H9 (cell line): ENCODE measurements at regions not wholly inside any gene's neighbourhood (a gene's known extent, or its start where the extent isn't known, plus 50 kb on each side); places are given as distances from the start of the nearest gene placed in this dataset.

Experiments used
- DNase-seq: peaks from one replicate; pipeline ENCODE4 v3.0.0-alpha.2; 2017
- H2AFZ ChIP-seq: one replicate; pipeline ENCODE4 v1.6.1; 2013; ENCODE audit warnings: mild to moderate bottlenecking, low read length, control low read depth, moderate library complexity
- H2AK5ac ChIP-seq: 2 replicates; pipeline ENCODE4 v1.6.1; 2013; ENCODE audit warnings: low read length, control low read depth, mixed read lengths; ENCODE audit not compliant: insufficient read length
- H2BK120ac ChIP-seq: one replicate; pipeline ENCODE4 v1.6.1; 2013; ENCODE audit warnings: low read depth, mild to moderate bottlenecking, low read length, control low read depth, inconsistent platforms; ENCODE audit not compliant: poor library complexity, severe bottlenecking
- H2BK12ac ChIP-seq: 2 replicates; pipeline ENCODE4 v1.6.1; 2013; ENCODE audit warnings: low read length, control low read depth, mixed read lengths, low read depth; ENCODE audit not compliant: insufficient read length
- H2BK15ac ChIP-seq: 2 replicates; pipeline ENCODE4 v1.6.1; 2013; ENCODE audit warnings: low read depth, low read length, control low read depth
- H2BK20ac ChIP-seq: one replicate; pipeline ENCODE4 v1.6.1; 2013; ENCODE audit warnings: low read depth, mild to moderate bottlenecking, low read length, control low read depth, inconsistent platforms; ENCODE audit not compliant: poor library complexity, severe bottlenecking
- H2BK5ac ChIP-seq: 2 replicates; pipeline ENCODE4 v1.6.1; 2013; ENCODE audit warnings: low read length, control low read depth, mixed read lengths; ENCODE audit not compliant: insufficient read length
- H3K14ac ChIP-seq: 2 replicates; pipeline ENCODE4 v1.6.1; 2013; ENCODE audit warnings: low read length, control low read depth; ENCODE audit not compliant: insufficient read depth
- H3K18ac ChIP-seq: 2 replicates; pipeline ENCODE4 v1.6.1; 2013; ENCODE audit warnings: low read depth, mild to moderate bottlenecking, mixed read lengths, low read length, control low read depth; ENCODE audit not compliant: insufficient read length
- H3K23ac ChIP-seq: 2 replicates; pipeline ENCODE4 v1.6.1; 2013; ENCODE audit warnings: low read length, control low read depth, mixed read lengths, low read depth; ENCODE audit not compliant: insufficient read length
- H3K23me2 ChIP-seq: 2 replicates; pipeline ENCODE4 v1.6.1; 2013; ENCODE audit warnings: low read depth, mild to moderate bottlenecking, mixed read lengths, low read length, control low read depth; ENCODE audit not compliant: insufficient read length, poor library complexity, severe bottlenecking
- H3K27ac ChIP-seq: 2 replicates; pipeline ENCODE4 v1.5.1; 2013; ENCODE audit warnings: low read length, control low read depth, mixed read lengths, low read depth; ENCODE audit not compliant: insufficient read length
- H3K27me3 ChIP-seq: 2 replicates; pipeline ENCODE4 v1.6.1; 2013; ENCODE audit warnings: low read length, control low read depth, inconsistent platforms; ENCODE audit not compliant: insufficient read depth
- H3K4ac ChIP-seq: 2 replicates; pipeline ENCODE4 v1.6.1; 2013; ENCODE audit warnings: low read depth, mild to moderate bottlenecking, control low read depth, inconsistent platforms, low read length, moderate library complexity
- H3K4me1 ChIP-seq: 2 replicates; pipeline ENCODE4 v1.6.1; 2013; ENCODE audit warnings: low read length, control low read depth, inconsistent platforms; ENCODE audit not compliant: insufficient read depth
- H3K4me2 ChIP-seq: 2 replicates; pipeline ENCODE4 v1.6.1; 2013; ENCODE audit warnings: low read length, control low read depth, mixed read lengths; ENCODE audit not compliant: insufficient read length, insufficient read depth
- H3K56ac ChIP-seq: 2 replicates; pipeline ENCODE4 v1.6.1; 2013; ENCODE audit warnings: low read depth, mild to moderate bottlenecking, mixed read lengths, low read length, control low read depth; ENCODE audit not compliant: insufficient read length
- H3K79me1 ChIP-seq: 2 replicates; pipeline ENCODE4 v1.6.1; 2013; ENCODE audit warnings: low read depth, mild to moderate bottlenecking, moderate library complexity, low read length, control low read depth, inconsistent platforms; ENCODE audit not compliant: insufficient read depth, poor library complexity, severe bottlenecking
- H3K79me2 ChIP-seq: 2 replicates; pipeline ENCODE4 v1.6.1; 2013; ENCODE audit warnings: low read length, control low read depth, inconsistent platforms; ENCODE audit not compliant: insufficient read depth
- H3K9ac ChIP-seq: 2 replicates; pipeline ENCODE4 v1.6.1; 2013; ENCODE audit warnings: low read length, control low read depth, mixed read lengths; ENCODE audit not compliant: insufficient read length; ENCODE audit errors: extremely low read depth
- H3K9me3 ChIP-seq: one replicate; pipeline ENCODE4 v1.6.1; 2013; ENCODE audit warnings: low read depth, low read length, inconsistent platforms; ENCODE audit not compliant: control insufficient read depth
- H3T11ph ChIP-seq: one replicate; pipeline ENCODE4 v1.6.1; 2013; ENCODE audit warnings: mild to moderate bottlenecking, low read length, control low read depth, inconsistent platforms
- H4K20me1 ChIP-seq: one replicate; pipeline ENCODE4 v1.6.1; 2013; ENCODE audit not compliant: control insufficient read depth, insufficient read length, insufficient read depth
- H4K5ac ChIP-seq: 2 replicates; pipeline ENCODE4 v1.6.1; 2013; ENCODE audit warnings: low read depth, mild to moderate bottlenecking, mixed read lengths, low read length, control low read depth; ENCODE audit not compliant: insufficient read length
- H4K8ac ChIP-seq: replicated peaks from 2 replicates; pipeline ENCODE4 v1.6.1; 2013; ENCODE audit warnings: low read length, control low read depth, mixed read lengths, low read depth; ENCODE audit not compliant: insufficient read length
- H4K91ac ChIP-seq: 2 replicates; pipeline ENCODE4 v1.6.1; 2013; ENCODE audit warnings: low read depth, mild to moderate bottlenecking, moderate library complexity, mixed read lengths, low read length, control low read depth; ENCODE audit not compliant: insufficient read length
- H3K27ac Mint-ChIP-seq, 3 experiments: 2 replicates in 2 of 3; 3 replicates in 1 of 3; pipeline ENCODE4 v1.8.0; 2020 to 2021; ENCODE audit warnings: mixed read lengths in 3 of 3, mild to moderate bottlenecking in 1 of 3, moderate library complexity in 1 of 3
- H3K27me3 Mint-ChIP-seq: 2 replicates; pipeline ENCODE4 v1.8.0; 2021; ENCODE audit warnings: low read depth, mild to moderate bottlenecking, moderate library complexity, mixed read lengths
- H3K36me3 Mint-ChIP-seq, 3 experiments: 2 replicates in 2 of 3; 3 replicates in 1 of 3; pipeline ENCODE4 v1.8.0; 2020 to 2021; ENCODE audit warnings: low read depth in 3 of 3, mixed read lengths in 3 of 3; ENCODE audit not compliant: insufficient read depth in 1 of 3
- H3K4me1 Mint-ChIP-seq, 2 experiments: 2 replicates each; pipeline ENCODE4 v1.8.0; 2020; ENCODE audit warnings: mixed read lengths in 2 of 2
- H3K4me3 Mint-ChIP-seq, 2 experiments: 2 replicates in 1 of 2; 3 replicates in 1 of 2; pipeline ENCODE4 v1.8.0; 2020 to 2021; ENCODE audit warnings: mild to moderate bottlenecking in 2 of 2, mixed read lengths in 2 of 2, moderate library complexity in 1 of 2
- H3K9me3 Mint-ChIP-seq, 2 experiments: 2 replicates in 1 of 2; 3 replicates in 1 of 2; pipeline ENCODE4 v1.8.0; 2020; ENCODE audit warnings: mild to moderate bottlenecking in 2 of 2, mixed read lengths in 2 of 2, moderate library complexity in 1 of 2
- CTCF ChIP-seq: fragments of 200-600 bp; sonication (generic); conservative IDR thresholded peaks from 3 replicates; pipeline ENCODE4 v1.8.0; 2021; ENCODE audit warnings: antibody characterized with exemption, mild to moderate bottlenecking
- WGBS: extraction: QIAGEN DNeasy Blood & Tissue Kit; methylation state at CpG from one replicate; pipeline ENCODE4 v1.1.7; 2013; ENCODE audit warnings: missing lambda C conversion rate, low lambda C conversion rate, mixed read lengths; ENCODE audit not compliant: insufficient read length; ENCODE audit errors: extremely low coverage; 5-methylcytosine and 5-hydroxymethylcytosine counted together

GRCh38 chr14:103220134-103220981 is 97.1 kb downstream of the TNFAIP2 start:
- Mint-ChIP-seq H3K4me3 (peak overlapping the region; percentile 50 to 68; a peak in 4 of 5 replicates), H3K4me1 (peaks cover 28 to 31% of the 10 kb centered on the region in 2 experiments), H3K36me3 (no peaks in the 10 kb centered on the region), H3K27me3 (peaks cover 39% of the 10 kb centered on the region), H3K9me3 (no peaks in the 10 kb centered on the region), H3K27ac (no peak overlapping the region)
- H3K18ac ChIP-seq: no peak overlapping the region
- H3K9me3 ChIP-seq: no peaks in the 10 kb centered on the region
- H3K9ac ChIP-seq: no peak overlapping the region
- H4K20me1 ChIP-seq: no peaks in the 10 kb centered on the region
- H3K79me2 ChIP-seq: no peaks in the 10 kb centered on the region
- H4K5ac ChIP-seq: no peak overlapping the region
- no peak overlapping the region for H2BK15ac ChIP-seq
- no peak overlapping the region for H2BK12ac ChIP-seq
- no peak overlapping the region for H3T11ph ChIP-seq
- no peaks in the 10 kb centered on the region; the same call in 1 of the 2 replicates for H3K4me1 ChIP-seq
- H4K91ac ChIP-seq: no peak overlapping the region
- TF ChIP-seq CTCF: no peak
- H2AFZ ChIP-seq: no peak overlapping the region
- H3K27ac ChIP-seq: no peak overlapping the region
- peak; percentile 45 for DNase-seq
- no peak overlapping the region for H2BK120ac ChIP-seq
- no peak overlapping the region for H4K8ac ChIP-seq
- H2BK5ac ChIP-seq: no peak overlapping the region
- H3K4me2 ChIP-seq: peak overlapping the region; percentile 53
- H3K4ac ChIP-seq: no peak overlapping the region
- no peak overlapping the region for H3K56ac ChIP-seq
- no peaks in the 10 kb centered on the region for H3K23me2 ChIP-seq
- no peak overlapping the region for H2BK20ac ChIP-seq
- H3K14ac ChIP-seq: no peak overlapping the region
- no peak overlapping the region for H2AK5ac ChIP-seq
- peaks cover 6% of the 10 kb centered on the region; the same call in 1 of the 2 replicates for H3K27me3 ChIP-seq
- no peak overlapping the region for H3K23ac ChIP-seq
- WGBS: no CpG with 5 or more reads among the region's 92 CpGs
- H3K79me1 ChIP-seq: no peaks in the 10 kb centered on the region
